ENCODE measurements at regions not wholly inside any gene's neighbourhood (a gene's known extent, or its start where the extent isn't known, plus 50 kb on each side); places are given as distances from the start of the nearest gene placed in this dataset.

DNA sequence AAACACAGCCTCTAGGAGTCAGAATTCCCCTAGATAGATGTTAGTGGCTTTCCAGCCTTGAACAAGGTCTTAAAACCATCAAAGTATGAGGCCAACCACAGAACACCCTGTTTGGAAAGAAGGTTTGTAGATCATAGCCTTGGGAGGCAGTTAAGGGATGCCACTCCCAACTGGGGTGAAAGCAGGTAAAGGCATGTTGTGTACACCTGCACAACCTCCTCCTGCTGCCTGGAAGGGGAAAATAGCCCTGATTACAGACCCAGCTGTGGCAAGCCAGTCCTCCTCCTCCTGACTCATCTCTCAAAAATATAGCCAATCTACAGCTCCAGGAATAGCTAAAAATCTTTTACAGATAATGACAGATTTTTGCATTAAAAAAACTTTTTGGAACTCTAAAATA is 108.1 kb downstream of the RBM43 start:
- TF ChIP-seq, protein P1, sequence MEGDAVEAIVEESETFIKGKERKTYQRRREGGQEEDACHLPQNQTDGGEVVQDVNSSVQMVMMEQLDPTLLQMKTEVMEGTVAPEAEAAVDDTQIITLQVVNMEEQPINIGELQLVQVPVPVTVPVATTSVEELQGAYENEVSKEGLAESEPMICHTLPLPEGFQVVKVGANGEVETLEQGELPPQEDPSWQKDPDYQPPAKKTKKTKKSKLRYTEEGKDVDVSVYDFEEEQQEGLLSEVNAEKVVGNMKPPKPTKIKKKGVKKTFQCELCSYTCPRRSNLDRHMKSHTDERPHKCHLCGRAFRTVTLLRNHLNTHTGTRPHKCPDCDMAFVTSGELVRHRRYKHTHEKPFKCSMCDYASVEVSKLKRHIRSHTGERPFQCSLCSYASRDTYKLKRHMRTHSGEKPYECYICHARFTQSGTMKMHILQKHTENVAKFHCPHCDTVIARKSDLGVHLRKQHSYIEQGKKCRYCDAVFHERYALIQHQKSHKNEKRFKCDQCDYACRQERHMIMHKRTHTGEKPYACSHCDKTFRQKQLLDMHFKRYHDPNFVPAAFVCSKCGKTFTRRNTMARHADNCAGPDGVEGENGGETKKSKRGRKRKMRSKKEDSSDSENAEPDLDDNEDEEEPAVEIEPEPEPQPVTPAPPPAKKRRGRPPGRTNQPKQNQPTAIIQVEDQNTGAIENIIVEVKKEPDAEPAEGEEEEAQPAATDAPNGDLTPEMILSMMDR (IDR thresholded peaks at IDR 0.05): no peak

DNA sequence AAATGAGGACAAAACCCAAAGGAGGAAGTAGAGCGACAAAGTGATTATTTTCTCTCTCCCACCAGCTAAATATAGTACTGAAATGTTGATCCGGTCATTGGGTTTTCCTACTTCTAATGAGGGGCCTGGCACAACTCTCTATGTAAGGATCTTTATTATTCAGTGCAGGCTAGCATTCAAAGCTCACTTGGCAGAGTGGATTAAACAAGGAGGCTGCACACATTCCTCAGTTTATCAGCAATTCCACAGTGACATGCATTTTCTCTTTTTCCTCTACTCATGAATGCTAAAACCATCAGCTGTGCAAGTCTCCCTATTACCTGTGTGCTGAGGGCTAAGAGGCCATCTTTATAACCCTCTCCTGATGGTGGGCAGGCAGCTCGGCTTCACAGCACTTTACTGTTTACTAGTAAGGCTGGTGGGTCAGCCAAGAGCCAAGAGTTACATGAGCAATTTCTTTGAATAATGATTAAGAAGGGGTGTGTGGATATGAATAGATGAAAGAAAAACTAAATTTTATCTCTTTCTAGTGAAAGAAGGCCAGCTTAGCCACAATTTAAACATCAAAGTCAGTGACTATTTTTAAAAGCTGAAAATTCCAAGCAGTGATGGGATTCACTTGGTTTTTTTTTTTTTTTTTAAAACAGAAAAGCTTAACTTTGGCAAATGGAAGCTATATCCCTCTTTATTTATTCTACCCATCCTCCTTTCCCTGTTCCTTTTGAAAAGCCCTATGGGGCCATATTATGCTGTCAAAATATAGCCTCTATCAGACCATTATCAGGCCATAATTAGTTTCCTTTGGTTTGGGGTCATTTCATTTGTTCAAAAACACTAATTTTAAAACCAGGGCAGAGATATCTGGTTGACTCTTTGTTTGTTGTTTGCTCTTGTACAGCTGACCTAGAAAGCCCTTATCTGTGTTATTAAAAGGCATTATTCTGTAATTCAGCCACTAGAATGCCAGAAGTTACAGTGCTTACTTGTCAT is 111.0 kb downstream of the RBM43 start:
- TF ChIP-seq, protein P1 (IDR thresholded peaks at IDR 0.05): no peak

DNA sequence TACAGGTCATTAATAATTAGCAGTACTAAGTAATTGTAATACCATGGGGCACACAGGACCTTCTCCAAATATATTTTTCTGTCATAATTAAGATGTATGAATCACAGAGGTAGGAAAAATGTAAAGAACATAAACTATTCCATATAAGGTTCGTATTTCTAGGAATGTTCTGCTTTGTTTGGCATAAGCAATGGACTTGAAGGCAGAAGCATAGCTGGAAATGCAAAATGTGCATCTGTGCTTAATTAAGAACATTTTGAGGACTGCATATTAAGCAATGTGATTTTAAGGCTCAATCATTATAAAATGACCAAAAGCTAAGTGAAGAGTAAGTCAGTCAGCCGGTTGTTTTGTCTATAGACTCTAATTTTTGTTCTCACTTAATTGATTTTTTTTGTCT is 123.2 kb downstream of the RBM43 start:
- TF ChIP-seq, protein P1 (IDR thresholded peaks at IDR 0.05): no peak

GRCh38 chr2:151137526-151137925 is 124.1 kb downstream of the RBM43 start:
- TF ChIP-seq, protein P1 (IDR thresholded peaks at IDR 0.05): no peak

DNA sequence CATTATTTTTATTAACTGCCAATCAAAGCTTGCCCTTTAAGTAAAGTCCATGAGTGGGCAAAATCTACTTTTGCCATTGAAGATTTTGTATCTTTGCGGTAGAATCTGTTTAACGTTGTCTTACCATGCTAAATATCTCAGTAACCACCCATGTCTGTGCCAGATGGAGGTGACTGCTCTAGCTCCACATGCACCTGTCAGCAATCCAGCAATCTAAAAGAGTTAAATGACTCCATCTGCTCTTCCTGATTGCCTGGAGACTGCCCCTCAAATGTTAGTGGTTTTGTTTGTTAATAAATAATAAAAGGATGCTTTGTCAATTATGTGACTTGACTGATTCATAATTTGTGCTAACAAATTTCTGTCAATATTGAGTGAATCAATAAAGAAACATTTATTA is 141.7 kb downstream of the RBM43 start:
- TF ChIP-seq, protein P1 (IDR thresholded peaks at IDR 0.05): no peak

DNA sequence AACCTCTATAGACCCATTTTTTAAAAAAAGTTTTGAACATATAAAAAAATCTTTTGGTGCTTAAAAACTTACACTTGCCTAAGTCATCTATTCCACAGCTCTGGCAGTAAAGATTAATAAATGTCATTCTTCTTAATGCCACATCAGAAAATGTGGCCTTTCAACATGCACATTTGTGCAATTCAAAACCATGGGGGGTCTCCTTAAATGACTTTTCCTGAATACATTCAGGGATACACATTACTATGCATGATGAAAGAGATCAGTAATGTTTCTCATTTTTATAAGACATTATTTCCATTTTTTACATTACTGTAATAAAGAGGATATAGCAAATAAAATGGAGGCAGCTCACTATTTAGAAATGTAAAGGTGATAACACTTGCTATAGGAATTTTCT is 142.3 kb downstream of the RBM43 start:
- TF ChIP-seq, protein P1 (IDR thresholded peaks at IDR 0.05): no peak

DNA sequence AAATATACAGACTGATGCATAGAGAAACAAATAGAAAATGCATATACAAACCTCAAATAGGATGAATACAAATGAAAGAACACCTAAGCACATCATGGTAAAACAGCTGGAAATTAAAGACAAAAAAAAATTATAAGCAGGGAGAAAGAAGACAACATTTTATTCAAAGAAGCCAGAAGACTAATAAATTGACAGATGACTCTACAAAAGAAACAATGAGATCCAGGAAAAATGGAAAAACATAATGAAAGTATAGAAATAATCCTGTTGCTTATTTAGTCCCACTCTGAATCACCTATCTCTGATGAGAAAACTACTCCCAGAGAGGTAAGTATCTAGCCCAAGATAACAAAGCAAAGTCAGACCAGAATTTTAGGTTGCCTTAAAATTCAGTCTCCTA is 143.4 kb downstream of the RBM43 start:
- TF ChIP-seq, protein P1 (IDR thresholded peaks at IDR 0.05): no peak

Measured in LNCAP (cell line).